ENCODE measurements at regions not wholly inside any gene's neighbourhood (a gene's known extent, or its start where the extent isn't known, plus 50 kb on each side); places are given as distances from the start of the nearest gene placed in this dataset.

DNA sequence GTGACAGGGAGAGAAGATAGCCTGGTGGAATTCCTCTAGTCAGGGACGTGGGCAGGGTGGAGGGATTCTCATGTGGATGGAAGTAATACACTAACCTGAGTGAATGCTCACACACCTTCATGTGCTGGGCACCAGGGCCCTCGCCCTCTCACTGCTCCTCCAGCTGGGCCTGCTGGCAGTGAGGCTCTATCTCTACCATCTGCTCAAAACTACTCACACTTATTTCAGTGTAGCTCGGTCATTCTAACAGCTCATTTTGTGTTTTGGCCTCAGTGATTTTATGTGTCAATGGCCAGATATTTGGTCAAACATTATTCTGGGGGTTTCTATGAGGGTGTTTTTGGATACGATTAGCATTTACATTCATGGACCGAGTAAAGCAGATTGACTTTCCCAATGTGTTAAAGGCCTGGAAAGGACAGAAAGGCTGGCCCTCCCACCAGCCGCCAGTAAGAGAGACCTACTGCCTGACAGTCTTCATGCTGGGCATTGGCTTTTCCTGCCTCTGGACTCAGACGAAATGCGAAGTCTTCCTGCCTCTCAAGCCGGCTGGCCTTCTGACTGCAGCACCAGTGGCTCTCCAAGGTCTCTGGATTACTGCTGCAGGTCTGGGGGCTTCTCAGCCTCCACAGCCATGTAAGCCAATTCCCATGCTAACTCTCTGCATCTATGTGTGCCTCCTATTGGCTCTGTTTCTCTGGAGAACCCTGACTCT lies 335.4 kb downstream of the CXCL12 start:
- DNase-seq: no peak

DNA sequence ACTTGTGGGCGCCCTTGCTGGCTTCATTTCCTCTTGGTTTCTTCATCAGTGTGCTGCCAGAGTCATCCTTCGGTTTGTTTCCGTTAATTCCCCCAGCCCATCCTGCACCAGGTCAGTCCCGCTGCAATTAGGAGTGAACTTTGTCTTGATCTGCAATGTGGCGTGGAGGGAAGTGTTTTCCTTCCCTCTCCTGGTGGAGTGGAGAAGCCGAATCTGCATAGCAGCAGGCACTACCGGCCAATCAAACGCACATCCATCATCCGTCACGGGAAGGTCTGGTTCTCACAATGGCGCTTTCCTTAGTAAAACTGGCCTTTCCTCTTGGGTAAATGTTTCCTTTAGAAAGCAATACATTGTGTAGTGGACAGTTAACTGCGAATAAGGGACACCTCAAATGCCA lies 337.5 kb downstream of the CXCL12 start:
- no peak for DNase-seq

DNA sequence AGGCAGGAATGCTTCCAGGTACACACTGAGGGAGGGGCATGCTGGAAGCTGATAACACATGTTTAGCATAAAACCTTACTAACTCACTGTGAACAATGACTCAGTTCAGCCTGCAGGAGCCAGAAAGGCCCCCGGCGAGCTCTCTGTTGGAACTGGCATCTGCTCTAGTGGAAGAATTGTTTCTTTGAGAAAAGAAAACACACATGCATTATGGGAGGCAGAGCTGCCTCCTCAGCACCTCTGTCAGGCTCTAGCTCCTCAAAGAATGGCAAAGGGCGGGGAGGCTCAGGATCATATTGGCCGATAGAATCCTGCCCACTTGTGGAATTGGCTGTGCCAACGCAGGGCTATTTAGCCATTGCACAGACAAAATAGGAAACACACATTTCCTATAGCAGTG lies 338.3 kb downstream of the CXCL12 start:
- DNase-seq: no peak

DNA sequence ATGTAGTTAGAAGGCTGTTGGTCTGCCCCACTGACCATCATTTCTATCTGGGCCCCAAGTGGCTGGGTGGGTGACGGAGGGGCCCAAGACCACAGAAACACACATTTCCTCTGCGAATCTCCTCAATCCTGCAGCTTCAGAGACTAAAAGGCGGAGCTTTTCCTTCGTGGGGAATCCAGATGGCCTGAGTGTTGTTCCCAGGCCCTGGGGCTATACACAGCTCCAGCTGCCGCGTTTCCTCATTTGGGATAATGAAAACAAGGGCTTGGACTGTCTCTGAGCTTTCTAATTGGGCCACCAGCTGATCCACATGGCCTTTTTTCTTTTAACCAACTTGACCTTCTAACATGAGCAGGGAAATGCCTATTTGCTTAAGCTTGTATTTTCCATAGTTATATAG lies 339.9 kb downstream of the CXCL12 start:
- DNase-seq: no peak

DNA sequence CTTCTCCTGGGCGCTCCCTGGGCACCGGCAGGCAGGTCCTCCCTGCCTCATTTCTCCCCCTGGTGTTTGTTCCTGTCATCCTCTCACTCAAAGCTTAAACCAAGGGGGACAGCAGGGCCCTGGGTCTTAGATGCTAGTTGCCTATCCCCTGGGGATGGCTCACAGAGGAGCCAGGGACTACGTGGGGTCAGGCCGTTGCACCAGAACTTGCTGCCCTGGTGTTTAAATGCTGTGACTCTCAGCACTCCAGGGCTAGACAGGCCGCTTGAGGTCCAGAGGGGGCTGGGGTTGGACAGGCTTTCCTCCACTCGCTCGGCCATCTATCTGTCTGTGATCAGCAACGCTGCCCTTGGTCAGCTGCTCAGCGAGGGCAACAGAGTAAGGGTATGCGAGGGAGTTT lies 340.3 kb downstream of the CXCL12 start:
- no peak for DNase-seq

DNA sequence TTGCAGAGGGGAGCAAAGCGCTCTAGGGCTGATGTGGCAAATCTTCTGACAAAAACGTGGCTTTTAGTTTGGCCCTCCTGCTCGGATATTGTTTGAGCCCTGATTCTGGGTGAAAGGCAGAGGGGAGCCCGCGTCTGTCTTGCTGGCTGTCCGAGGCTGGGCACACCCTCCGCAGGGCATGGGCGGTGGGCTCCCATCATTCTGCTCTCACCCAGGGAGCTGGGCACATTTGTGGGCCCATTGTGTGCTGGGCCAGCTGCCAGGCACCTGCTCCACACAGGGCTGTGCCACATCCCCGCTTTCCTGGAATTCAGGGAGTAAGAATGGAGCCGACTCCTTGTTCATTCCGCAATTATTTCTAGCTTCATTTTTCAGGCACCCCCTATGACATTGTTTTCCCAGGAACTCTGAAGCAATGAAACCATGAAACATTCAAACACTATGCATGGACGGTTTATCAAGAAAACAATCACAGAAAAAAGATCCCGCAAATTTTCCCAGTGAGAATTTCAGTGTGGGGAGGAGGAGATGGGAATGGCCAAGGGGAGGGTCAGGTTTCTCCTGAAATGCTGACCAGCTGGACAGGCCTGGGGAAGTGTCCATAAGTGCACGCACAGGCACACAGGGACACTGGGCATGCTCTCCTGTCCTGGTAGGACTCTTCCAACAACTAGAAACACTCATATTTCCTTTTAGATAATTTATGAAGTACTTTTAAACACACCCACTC lies 341.1 kb downstream of the CXCL12 start:
- no peak for DNase-seq

DNA sequence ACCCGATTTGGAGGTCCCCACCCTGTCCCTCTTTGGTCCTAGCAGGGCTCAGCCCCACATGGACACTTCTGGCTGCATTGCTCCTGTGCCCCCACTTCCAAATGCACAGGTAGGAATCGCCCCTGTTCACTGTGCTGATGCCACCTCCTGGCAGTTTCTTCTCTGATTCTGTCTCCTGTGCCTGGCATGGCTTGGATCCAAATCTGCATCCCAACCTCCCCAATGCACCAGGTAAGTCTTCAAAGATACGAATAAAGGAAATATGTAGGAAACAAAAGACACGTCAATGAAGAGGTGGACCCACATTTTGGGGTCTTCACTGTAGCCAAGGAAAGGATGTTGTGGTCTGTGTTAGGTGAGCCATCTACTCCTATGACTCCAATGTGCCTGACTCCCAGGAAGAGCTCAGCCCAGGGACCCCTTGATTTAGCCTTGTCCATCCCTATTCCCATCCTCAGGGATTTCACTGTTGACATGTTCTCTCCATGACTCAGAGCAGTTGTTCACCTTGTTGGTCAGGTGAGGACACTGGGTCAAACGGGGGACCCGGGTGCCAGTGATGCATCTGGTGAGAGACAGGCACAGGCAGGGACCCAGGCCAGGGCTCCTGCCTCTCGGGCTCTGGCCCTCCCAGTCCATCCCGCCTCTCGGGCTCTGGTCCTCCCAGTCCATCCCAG lies 341.8 kb downstream of the CXCL12 start:
- no peak for DNase-seq

DNA sequence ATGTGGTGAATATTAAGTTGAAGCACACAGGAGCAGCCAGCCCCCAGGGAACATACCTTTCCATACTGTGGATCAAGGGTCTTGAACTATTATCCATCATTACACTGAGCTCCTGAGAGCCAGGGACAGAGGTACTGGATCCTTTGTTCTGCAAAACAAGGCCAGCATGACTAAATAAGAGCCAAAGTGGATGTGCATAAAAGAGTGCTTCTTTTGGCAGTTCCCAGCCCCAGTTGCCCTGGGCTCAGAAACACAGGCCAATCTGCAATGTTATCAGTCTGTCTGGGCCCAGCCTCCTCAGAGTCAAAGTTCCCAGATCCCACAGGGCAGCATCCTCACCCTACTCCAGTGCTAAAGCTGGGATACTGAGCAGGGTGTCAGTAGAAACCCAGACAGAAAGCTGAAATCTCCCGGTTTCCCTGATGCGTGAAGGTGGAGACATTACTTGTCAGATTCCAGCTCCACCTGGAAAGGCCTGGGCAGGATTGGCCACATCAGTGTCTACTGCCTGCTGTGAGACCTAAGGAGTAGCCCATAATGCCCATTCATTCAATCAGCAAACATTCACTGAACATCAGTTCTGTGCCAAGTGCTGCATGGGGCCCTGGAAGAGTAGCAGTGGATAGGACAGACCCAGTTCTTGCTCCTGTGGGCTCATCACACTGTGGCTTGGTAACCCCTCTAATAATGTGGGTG lies 342.7 kb downstream of the CXCL12 start:
- DNase-seq: no peak

DNA sequence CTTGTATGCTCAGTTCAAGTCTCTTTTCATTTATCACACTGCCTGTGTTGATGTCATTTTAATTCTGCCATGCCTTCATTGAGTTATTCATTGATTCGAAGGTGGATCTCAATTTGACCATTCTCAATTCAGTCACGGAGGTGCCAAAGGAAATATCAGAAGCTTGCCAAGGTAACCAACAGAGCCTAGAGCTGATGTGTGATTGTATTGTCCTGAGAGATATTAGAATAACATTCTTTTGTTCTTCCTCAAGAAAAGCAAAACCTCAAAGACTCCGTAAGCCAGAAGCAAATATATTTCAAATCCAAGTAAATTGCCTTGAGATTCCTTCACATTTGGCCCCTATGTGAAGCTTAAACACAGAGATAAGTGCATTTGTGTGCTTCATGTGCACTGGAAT lies 345.3 kb downstream of the CXCL12 start:
- no peak for DNase-seq

DNA sequence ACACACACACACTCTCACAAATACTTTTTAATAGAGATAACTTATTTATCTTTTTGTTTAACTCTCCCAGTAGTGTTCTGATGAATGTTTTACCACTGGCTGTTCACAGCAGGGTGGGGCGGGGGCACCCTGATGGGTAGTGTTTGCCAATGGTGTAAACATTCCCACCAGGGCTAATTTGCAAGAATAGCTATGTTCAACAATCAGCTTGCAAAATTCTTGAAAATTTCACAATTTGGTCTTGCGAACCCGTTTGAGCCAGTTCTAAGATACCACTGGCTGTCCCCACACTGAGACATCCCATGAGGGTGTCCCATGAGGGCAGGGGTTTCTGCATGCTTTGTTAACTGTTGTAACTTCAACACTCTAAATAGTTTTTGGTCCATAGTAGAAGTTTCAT lies 348.5 kb downstream of the CXCL12 start:
- DNase-seq: no peak

DNA sequence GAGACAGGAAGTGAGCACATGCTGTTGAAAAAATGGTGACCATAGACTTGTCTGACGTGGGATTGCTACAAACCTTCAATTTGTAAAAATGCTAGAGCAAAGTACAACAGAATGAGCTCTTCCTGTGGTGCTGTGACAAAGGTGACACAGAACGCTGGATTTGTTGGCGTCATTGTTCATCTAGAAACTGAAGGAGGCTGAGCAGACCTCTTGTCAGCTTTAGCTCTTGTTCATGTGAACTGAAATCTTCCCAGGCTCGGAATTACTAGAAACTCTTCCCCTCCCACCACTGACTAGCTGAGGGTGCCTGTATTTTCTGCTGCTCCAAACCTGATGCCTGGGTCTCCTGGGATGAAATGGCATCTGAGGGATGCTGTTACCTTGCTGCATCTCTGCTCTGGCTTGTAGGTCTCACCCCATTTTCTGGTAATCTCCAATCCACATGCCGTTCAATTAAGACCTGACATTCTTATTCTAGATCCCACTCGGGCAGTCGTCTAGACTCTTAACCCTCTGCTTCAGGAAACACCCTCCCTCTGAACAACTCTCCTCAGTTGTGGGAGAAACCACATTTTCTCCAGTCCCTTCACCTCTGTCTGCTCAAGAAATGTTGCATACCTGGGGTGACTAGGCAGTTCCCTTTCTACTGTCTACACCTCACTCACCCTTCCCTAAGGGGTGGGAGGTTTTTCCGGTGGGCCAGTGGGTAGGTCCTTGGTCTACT lies 349.3 kb downstream of the CXCL12 start:
- DNase-seq: no peak

DNA sequence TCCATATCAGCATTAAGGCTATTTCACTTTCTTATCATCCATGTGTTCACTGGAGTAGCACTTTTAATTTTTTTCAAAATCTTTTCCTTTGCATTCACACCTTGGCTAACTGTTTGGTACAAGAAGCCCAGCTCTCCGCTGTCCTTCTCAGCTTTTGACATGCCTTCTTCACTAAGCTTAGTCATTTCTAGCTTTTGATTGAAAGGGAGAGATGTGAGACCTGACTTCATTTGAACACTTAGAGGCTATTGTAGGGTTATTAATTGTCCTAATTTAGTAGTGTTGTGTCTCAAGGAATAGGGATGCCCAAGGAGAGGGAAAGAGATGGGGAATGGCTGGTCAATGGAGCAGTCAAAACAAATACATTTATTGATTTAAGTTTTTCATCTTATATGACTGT lies 350.0 kb downstream of the CXCL12 start:
- DNase-seq: no peak

DNA sequence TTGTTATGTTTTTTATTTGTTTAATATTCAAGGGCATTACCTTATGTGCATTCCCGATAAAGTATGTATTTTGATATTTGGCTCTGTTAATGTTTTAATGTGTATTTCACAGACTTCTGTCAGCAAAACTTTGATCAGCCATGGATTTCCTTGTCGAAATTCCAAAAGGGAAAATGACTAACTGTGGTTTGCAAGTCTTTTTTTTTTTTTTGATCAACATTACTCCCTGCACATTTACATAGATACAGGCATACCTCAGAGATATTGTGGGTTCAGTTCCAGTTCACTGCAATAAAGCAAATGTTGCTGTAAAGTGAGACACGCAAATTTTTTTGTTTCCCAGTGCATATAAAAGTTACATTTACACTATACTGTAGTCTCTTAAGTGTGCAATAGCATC lies 351.9 kb downstream of the CXCL12 start:
- DNase-seq: no peak

DNA sequence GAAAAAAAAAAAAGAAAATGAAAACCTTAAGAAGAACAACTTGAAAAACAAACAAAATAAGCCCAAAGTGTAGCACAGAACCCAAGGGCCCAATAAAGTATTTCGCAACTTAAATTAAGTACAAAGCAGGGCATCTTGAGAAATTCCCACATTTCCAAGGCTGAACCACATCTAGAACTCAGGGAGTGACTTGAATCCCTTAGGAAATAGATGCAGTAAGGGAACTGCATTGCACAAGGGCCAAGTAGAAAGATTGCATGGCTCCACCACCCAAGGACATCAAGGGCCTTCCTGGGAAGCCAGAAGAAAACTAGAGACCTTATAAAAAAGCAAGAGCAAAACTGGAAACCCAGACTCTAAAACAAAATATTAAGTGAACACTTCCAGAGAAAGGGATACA lies 352.7 kb downstream of the CXCL12 start:
- DNase-seq: no peak

DNA sequence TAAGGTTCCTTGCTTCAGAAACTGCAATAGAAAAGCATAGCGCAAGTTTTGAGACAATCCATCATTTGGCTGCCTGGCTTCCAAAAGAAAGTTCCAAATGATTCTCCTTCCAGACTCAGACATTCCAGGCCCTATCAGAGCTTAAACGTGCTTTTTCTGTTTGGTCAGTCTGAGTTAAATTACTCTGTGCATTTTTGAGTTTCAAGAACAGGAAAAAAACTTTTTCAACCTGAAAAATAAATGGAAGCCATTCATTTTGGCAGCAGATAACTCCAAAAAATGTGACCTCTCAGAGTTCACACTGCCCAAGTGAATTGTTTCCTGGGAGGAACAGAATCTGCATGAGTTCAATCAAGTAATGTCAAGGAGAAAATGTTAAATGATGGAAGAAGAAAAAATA lies 354.2 kb downstream of the CXCL12 start:
- no peak for DNase-seq

DNA sequence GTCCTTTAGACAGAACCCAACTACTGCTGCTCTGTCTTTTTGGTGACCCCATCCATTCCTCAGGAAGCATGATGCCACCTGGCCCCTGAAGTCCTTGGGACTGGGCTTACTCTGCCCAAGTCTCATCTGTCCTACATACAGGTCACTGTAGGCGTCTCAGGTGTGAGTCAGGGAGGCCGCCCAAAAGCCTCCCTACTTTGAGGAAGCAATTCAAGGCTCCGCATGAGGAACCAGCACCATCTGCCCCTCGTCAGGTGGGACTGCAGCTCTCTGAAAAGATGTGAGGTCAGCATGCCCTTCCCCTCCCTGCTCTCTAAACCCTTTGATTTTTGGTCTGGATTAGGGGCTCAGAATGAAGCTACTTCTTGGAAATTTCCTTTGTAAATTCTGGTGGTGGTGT lies 354.8 kb downstream of the CXCL12 start:
- DNase-seq: no peak

DNA sequence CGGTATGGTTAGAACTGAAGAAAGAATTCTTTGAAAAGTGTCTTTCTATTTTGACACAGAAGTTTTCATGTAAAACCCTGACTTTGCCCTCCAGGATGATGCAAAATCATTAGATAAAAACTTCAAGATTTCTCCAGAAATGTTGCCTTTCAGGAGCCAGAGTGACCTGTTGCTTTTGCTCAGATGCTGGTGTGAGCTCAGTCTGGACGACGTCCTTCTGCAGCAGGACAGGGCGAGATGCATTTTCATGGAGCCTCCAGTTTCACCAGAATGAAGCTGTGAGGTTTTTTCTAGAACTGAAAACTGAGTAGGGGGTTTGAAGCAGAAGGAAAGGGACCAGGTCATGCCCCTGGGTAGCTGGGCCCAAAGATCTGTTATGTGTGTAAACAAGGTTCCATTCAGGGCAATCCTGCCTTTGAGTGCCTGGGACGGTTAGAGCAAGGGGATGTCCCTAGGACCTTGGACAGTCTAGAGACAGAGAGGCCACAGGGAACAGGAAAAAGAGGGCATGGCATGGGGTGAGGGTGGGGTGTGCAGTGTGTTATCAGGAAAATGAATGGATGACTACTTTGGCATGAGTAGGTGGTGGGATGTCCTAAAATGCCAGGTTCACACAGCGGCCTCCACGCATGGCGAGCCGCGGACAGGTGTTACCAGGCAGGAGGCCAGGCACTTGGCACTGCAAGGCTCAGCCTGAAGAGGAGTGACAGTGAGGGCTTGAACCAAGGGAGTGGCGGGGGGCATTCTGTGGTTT lies 356.3 kb downstream of the CXCL12 start:
- no peak for DNase-seq

DNA sequence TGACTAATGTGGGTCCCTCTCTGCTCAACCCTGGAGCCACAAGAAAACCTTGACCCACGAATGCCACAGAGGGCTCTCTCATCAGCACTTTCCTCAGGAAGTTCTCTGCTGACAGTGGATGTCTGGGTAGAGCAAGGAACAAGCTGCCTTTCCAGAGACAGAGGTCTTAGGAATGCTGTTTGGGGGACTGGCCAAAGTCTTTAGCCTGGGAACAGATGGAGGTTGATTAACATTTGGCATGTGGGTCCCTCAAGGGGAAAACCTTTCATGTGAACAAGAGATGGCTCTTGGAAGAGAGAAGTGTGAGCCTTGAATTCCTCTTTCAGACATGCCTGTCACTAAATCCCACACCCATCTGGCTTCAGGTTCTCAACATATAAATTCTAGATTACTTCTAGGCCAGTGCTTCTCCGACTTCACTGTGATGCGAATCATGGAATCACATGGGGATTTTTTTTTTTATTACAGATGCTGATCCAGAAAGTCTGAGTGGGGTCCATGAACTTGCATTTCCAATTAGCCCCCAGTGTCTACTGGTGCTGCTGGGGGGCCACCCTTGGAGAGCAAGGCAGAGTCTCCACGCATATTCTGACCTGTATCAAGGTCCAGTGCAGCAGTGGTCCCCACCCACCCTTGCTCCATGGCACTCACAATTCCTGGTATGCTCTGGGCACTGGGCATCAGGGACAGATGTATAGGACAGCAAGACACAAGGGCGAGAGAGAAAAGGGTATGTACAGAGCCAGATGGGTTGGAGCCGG lies 360.4 kb downstream of the CXCL12 start:
- DNase-seq: no peak

DNA sequence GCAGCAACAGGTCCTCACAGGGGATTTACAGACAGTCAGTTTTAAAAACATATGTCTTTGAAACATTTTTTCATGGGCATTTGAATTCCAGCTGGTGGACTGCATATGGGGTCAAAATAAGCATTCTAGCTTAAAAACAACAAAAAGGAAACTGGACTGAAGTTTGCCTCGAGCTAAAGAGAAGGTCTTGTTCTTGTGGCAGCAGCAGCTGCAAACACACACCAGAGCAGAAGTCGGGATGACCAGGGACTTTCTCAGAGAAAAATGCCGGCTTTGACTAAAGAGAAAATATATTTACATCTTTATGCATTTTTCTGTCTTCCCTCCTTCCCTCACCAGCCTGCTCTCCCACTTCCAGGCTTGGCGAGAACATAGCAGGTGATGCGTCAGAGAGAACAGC lies 361.4 kb downstream of the CXCL12 start:
- no peak for DNase-seq

DNA sequence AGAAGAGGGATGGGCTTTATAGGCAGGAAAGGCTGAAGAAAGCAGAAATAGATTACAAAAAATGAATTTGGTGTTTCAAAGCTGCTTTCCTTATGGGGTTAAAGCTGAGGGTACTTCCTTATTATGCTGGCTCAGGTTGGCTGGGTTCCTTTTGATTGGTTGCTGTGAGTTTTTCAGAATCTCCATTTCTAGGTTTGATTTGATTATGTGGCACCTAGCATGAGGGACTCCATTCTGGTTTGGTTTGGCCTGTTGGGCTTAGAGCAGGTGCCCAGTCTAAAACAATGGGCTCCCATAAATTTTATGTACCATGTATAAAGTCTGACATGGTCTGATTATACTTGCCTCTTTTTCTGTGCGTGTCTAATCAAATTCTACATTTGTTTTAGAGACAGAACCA lies 362.7 kb downstream of the CXCL12 start:
- no peak for DNase-seq

DNA sequence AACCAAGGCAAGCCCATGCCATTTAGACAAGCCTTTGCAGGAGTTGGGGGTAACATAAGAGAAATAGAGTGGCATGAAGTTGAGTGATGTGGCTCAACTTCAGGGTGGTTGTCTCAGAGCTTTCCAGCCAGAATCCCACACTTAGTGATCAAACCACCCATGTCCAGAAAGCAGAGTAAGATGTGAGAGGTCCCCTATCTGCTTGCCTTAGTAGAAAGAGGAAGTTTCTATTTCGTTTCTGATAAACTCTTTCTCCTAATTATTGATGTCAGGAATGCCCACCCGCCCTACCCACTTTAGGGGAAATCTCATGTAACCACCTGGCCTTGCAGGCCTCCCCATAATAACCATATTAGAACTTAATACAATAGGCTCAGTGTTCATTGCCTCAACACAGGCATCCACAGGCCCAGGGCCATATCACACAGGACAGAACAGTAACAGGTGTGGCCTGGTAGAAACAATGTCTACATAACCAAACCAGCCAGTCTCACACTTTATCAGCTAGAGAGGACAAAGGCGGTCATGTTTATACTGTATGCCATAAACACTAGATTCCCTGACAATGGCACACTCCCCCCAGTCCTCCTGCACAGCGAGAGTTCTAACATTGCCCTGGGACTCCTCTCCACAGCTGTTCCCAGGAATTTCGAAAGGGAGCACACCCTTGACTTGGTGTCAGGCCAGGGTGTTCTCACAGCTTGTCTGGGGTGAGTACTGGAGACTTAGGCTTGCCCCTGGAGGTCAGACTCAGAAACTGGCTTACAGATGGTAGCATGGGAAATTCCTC lies 364.4 kb downstream of the CXCL12 start:
- no peak for DNase-seq

Data from inflammatory macrophage treated with lipopolysaccharide for 4 hours (primary cell).